ENCODE measurements at regions not wholly inside any gene's neighbourhood (a gene's known extent, or its start where the extent isn't known, plus 50 kb on each side); places are given as distances from the start of the nearest gene placed in this dataset.

- no peak for DNase-seq (ENCODE audit: low read depth)
Observed at GRCh38 chr2:173669271-173669853, 295.8 kb downstream of the SP3 start.

GRCh38 chr2:173669888-173670287 is 295.3 kb downstream of the SP3 start:
- no peak for DNase-seq (ENCODE audit: low read depth)

- no peak for DNase-seq (ENCODE audit: low read depth)
Observed at GRCh38 chr2:173672573-173673340, 292.4 kb downstream of the SP3 start.

- no peak for DNase-seq (ENCODE audit: low read depth)
Observed at GRCh38 chr2:173673640-173674039, 291.5 kb downstream of the SP3 start.

GRCh38 chr2:173676647-173677046 is 288.5 kb downstream of the SP3 start:
- DNase-seq (ENCODE audit: low read depth): no peak

GRCh38 chr2:173678186-173678585 is 287.0 kb downstream of the SP3 start:
- DNase-seq (ENCODE audit: low read depth): no peak

GRCh38 chr2:173680574-173680973 is 284.6 kb downstream of the SP3 start:
- no peak for DNase-seq (ENCODE audit: low read depth)

GRCh38 chr2:173681881-173682650 is 283.1 kb downstream of the SP3 start:
- no peak for DNase-seq (ENCODE audit: low read depth)

GRCh38 chr2:173684896-173685459 is 280.2 kb downstream of the SP3 start:
- no peak for DNase-seq (ENCODE audit: low read depth)

GRCh38 chr2:173690349-173690748 is 274.8 kb downstream of the SP3 start:
- DNase-seq (ENCODE audit: low read depth): no peak

GRCh38 chr2:173692068-173692467 is 273.1 kb downstream of the SP3 start:
- no peak for DNase-seq (ENCODE audit: low read depth)

GRCh38 chr2:173693044-173693589 is 272.1 kb downstream of the SP3 start:
- DNase-seq (ENCODE audit: low read depth): no peak

GRCh38 chr2:173696274-173696673 is 268.9 kb downstream of the SP3 start:
- DNase-seq (ENCODE audit: low read depth): no peak

- no peak for DNase-seq (ENCODE audit: low read depth)
Observed at GRCh38 chr2:173697929-173698328, 267.2 kb downstream of the SP3 start.

GRCh38 chr2:173705656-173706055 is 259.5 kb downstream of the SP3 start:
- no peak for DNase-seq (ENCODE audit: low read depth)

GRCh38 chr2:173706936-173707335 is 258.2 kb downstream of the SP3 start:
- no peak for DNase-seq (ENCODE audit: low read depth)

GRCh38 chr2:173708806-173709205 is 256.4 kb downstream of the SP3 start:
- no peak for DNase-seq (ENCODE audit: low read depth)

- no peak for DNase-seq (ENCODE audit: low read depth)
Observed at GRCh38 chr2:173711816-173712215, 253.4 kb downstream of the SP3 start.

- no peak for DNase-seq (ENCODE audit: low read depth)
Observed at GRCh38 chr2:173713904-173714555, 251.1 kb downstream of the SP3 start.

GRCh38 chr2:173715441-173715840 is 249.7 kb downstream of the SP3 start:
- no peak for DNase-seq (ENCODE audit: low read depth)

GRCh38 chr2:173716458-173717052 is 248.6 kb downstream of the SP3 start:
- no peak for DNase-seq (ENCODE audit: low read depth)

GRCh38 chr2:173719471-173719870 is 245.7 kb downstream of the SP3 start:
- no peak for DNase-seq (ENCODE audit: low read depth)

Data from stimulated activated CD8-positive, alpha-beta memory T cell treated with anti-CD3 and anti-CD28 coated beads, Interleukin-7, amount 100 ng/mL, for 24 hours (primary cell).